Colonic mucosa (tissue), 4 donors: ENCODE measurements at regions not wholly inside any gene's neighbourhood (a gene's known extent, or its start where the extent isn't known, plus 50 kb on each side); places are given as distances from the start of the nearest gene placed in this dataset.
"Not testable (repeated sequence)": the region's sequence is repeated elsewhere in the genome, so short reads cannot be mapped to it uniquely, and the experiment has no call there.

ENCODE experiments used
- DNase-seq: peaks from one replicate; pipeline ENCODE4 v3.0.0-alpha.2; 2020
- H3K27ac ChIP-seq: fragments of 200-600 bp; one replicate; pipeline ENCODE4 v1.8.0; 2021
- H3K27me3 ChIP-seq: fragments of 200-600 bp; one replicate; pipeline ENCODE4 v1.8.0; 2021
- H3K36me3 ChIP-seq: fragments of 200-600 bp; one replicate; pipeline ENCODE4 v1.8.0; 2021
- H3K4me1 ChIP-seq: fragments of 200-600 bp; one replicate; pipeline ENCODE4 v1.8.0; 2021; ENCODE audit warnings: mild to moderate bottlenecking
- H3K4me3 ChIP-seq: fragments of 200-600 bp; one replicate; pipeline ENCODE4 v1.8.0; 2021
- H3K9ac ChIP-seq, 2 donors: one replicate each; pipeline ENCODE4 v1.7.0; 2013; ENCODE audit warnings: control low read depth in 2 of 2, low read depth in 2 of 2, low read length in 2 of 2
- H3K9me3 ChIP-seq: fragments of 200-600 bp; one replicate; pipeline ENCODE4 v1.8.0; 2021
- CTCF ChIP-seq: fragments of 200-600 bp; IDR thresholded peaks from one replicate; pipeline ENCODE4 v1.8.0; 2022; ENCODE audit warnings: antibody characterized with exemption, mild to moderate bottlenecking
- intact Hi-C: fragments of 100-400 bp; cut with DNase I; formaldehyde crosslinking; loops from one replicate; pipeline ENCODE4 v1.14.1; 2022
- donor health status: healthy.
- donor health status: DM: no; HTN: no; CAD: no.
- donor health status: DM: no; HTN: no; CAD: no.

GRCh38 chr5:106072208-106072607 is 1598.5 kb downstream of the EFNA5 start:
- H3K27ac ChIP-seq, result no peak overlapping the region
- no peak for TF ChIP-seq CTCF
- H3K4me1 ChIP-seq, result no peaks in the 10 kb centered on the region
- intact Hi-C loops, result no loop called here
- H3K9me3 ChIP-seq, result no peaks in the 10 kb centered on the region
- H3K4me3 ChIP-seq, result no peak overlapping the region
- no peak for DNase-seq
- no peaks in the 10 kb centered on the region for H3K27me3 ChIP-seq
- H3K36me3 ChIP-seq, result no peaks in the 10 kb centered on the region
- no peak overlapping the region for H3K9ac ChIP-seq

DNA sequence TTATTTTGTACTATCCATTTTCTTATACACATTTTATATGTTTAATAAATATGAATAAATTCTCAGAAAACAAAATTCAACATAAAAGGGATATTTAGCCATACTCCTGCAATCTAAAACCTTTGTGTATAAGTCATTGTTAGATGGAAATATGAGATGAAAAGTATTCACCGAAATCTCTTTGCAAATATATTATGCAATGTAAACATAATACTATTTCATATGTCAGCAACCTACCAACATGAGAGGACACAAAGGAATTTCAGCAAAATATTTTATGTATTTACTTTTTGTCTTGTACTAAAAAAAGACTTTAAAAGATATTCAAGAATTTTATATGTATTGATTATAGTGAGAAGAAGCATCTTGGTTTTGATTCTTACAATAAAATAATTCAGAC is 1623.4 kb downstream of the EFNA5 start:
- Histone ChIP-seq H3K36me3 (no peaks in the 10 kb centered on the region), H3K27ac (no peak overlapping the region), H3K9ac (no peak overlapping the region), H3K4me1 (no peaks in the 10 kb centered on the region), H3K9me3 (no peaks in the 10 kb centered on the region), H3K4me3 (no peak overlapping the region), H3K27me3 (no peaks in the 10 kb centered on the region)
- TF ChIP-seq CTCF, result no peak
- intact Hi-C loops, result no loop called here
- DNase-seq, result no peak

DNA sequence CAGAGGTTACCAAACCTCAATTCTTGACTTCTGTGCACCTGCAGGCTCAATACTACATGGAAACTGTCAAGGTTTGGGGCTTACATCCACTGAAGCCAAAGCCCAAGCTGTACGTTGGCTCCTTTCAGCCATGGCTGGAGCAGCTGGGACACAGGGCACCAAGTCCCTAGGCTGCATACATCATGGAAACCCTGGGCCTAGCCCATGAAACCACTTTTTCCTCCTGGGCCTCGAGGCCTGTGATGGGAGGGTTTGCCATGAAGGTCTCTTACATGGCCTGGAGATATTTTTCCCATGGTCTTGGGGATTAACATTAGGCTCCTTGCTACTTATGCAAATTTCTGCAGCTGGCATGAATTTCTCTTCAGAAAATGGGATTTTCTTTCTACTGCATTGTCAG is 1638.7 kb downstream of the EFNA5 start:
- H3K9ac ChIP-seq, H3K9me3 ChIP-seq, H3K27me3 ChIP-seq, H3K4me3 ChIP-seq, H3K36me3 ChIP-seq, H3K27ac ChIP-seq, DNase-seq, H3K4me1 ChIP-seq, intact Hi-C loops: not testable (repeated sequence)

DNA sequence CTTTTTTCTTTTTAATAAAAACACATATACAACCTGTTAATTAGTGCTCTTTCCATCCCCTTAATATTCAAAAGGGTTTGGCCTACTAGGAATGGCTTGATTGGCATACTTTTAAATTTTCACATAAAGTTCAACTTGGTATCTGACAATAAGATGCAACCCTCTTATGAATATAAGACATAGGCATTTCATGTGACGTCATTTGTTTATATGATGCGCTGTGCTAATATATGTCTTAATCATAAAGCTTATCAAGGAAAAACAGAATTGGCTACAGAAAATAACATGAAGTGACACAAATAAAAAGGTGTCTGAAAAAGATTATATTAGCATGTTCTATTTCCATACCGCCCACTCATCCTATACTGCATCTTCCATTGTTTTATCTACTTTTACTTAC is 1642.4 kb downstream of the EFNA5 start:
- intact Hi-C loops, result no loop called here
- H3K9me3 ChIP-seq, result no peaks in the 10 kb centered on the region

DNA sequence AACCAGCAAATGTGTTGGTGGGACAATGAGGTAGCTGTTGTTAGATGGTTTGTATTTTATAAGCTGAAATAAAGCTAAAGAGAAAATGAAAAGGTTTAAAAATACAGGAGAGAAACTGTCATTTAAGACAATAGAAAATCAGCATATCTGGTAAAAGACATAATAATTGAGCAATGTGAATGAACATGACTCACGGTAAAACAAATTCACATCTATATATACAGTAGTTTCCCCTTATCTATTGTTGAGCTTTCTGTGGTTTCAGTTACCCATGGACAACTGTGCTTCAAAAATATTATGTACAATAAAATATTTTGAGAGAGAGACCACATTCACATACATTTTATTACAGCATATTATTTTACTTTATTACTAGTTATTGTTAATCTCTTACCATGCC is 1649.8 kb downstream of the EFNA5 start:
- Histone ChIP-seq H3K4me3 (no peak overlapping the region), H3K27me3 (no peaks in the 10 kb centered on the region), H3K9me3 (no peaks in the 10 kb centered on the region), H3K27ac (no peak overlapping the region), H3K36me3 (no peaks in the 10 kb centered on the region), H3K9ac (no peak overlapping the region), H3K4me1 (no peaks in the 10 kb centered on the region)
- DNase-seq, result no peak
- intact Hi-C loops, result no loop called here
- no peak for TF ChIP-seq CTCF

More for the DNA sequence above, 1642.4 kb downstream of the EFNA5 start:
- no peak overlapping the region for H3K27ac ChIP-seq
- TF ChIP-seq CTCF, result no peak
- no peak for DNase-seq
- H3K9ac ChIP-seq, result no peak overlapping the region
- H3K4me1 ChIP-seq, result no peaks in the 10 kb centered on the region
- no peak overlapping the region for H3K4me3 ChIP-seq
- no peaks in the 10 kb centered on the region for H3K36me3 ChIP-seq
- H3K27me3 ChIP-seq, result no peaks in the 10 kb centered on the region

GRCh38 chr5:106019261-106019660 is 1651.5 kb downstream of the EFNA5 start:
- DNase-seq, result no peak
- H3K27me3 ChIP-seq, result no peaks in the 10 kb centered on the region
- no peaks in the 10 kb centered on the region for H3K36me3 ChIP-seq
- TF ChIP-seq CTCF, result no peak
- H3K9ac ChIP-seq, result no peak overlapping the region
- no peak overlapping the region for H3K27ac ChIP-seq
- H3K4me1 ChIP-seq, result no peaks in the 10 kb centered on the region
- no peak overlapping the region for H3K4me3 ChIP-seq
- no peaks in the 10 kb centered on the region for H3K9me3 ChIP-seq
- intact Hi-C loops, result no loop called here
